ENCODE measurements at regions not wholly inside any gene's neighbourhood (a gene's known extent, or its start where the extent isn't known, plus 50 kb on each side); places are given as distances from the start of the nearest gene placed in this dataset.

- DNase-seq (ENCODE audit: low read depth), result no peak
Observed at GRCh38 chr5:105593011-105593760, 2030.6 kb upstream of the NUDT12 start.

- DNase-seq (ENCODE audit: low read depth), result no peak
Observed at GRCh38 chr5:105587963-105588662, 2025.5 kb upstream of the NUDT12 start.

GRCh38 chr5:105581988-105582690 is 2019.5 kb upstream of the NUDT12 start:
- no peak for DNase-seq (ENCODE audit: low read depth)

GRCh38 chr5:105573575-105573974 is 2011.0 kb upstream of the NUDT12 start:
- no peak for DNase-seq (ENCODE audit: low read depth)

DNA sequence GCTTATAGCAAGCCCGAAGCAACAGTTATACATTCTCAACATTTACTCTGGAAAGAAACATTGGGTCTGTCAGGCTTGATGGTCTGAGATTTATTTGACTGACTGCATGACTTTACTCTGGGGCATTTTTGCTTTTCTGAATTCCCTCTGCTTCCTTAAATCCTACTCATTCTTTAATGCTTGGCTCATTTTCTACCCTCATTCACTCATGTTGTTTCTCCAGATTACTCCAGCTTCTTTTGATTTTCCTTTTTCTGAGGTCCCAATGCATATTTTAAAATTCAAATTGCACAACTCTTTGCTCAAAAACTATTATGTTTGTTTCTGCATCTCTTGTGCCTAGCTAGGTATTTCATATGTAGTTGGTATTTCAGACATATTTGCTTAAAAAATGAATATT is 2002.9 kb upstream of the NUDT12 start:
- no peak for DNase-seq (ENCODE audit: low read depth)

DNA sequence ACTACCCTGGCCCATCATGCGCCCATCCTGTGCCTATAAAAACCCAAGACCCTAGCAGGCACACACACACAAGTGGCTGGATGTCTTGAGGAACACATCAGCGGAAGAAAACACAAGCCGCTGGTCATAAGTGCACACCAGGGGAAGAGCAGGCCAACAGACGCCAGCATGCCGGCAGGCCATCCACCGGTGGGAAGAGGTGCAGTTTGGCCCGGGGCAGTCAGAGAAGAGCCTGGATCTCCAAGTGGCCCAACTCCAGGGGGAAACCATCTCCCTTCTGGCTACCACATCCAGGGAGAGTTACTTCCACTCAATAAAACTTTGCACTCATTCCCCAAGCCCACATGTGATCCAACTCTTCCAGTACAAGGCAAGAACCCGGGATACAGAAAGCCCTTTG is 2001.3 kb upstream of the NUDT12 start:
- DNase-seq (ENCODE audit: low read depth), result no peak

- DNase-seq (ENCODE audit: low read depth), result no peak
Observed at GRCh38 chr5:105554568-105555169, 1992.1 kb upstream of the NUDT12 start.

DNA sequence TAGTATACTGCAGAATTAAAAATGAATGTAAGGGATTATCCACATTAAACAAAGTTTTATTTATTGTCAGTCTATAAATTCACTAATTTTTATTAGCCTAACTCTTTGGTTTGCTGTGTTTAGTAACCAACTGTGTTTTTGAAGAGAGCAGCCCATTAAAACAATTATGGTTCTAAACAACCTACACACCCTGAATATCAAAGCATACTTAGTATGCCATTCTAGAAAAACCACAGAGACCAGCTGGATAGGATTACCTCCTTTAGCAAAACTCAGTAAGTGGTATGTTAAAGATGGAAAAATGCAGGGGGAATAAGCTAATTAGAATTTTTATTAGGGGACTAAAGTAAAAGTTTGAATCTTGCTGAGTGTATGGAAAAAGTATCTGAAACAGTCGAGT is 1981.7 kb upstream of the NUDT12 start:
- DNase-seq (ENCODE audit: low read depth), result no peak

DNA sequence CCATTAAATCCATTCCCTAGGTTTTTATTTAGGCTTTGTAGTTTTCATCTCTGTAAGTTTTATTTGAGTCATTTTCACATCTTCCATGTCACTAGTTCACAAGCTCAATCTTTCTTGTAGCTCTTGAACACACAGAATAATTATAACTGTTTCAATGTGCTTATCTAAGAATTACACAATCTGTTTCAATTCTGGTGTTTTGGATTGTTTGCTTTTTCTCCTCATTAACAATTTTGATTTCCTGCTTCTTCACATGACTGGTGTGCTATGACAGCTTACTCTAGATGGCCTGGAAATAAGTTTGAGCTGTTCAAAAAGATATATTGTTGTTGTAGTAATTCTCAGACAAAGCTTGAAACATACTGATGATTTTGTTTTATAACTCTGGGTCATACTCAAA is 1974.1 kb upstream of the NUDT12 start:
- no peak for DNase-seq (ENCODE audit: low read depth)

GRCh38 chr5:105530716-105531261 is 1968.2 kb upstream of the NUDT12 start:
- no peak for DNase-seq (ENCODE audit: low read depth)

- no peak for DNase-seq (ENCODE audit: low read depth)
Observed at GRCh38 chr5:105529851-105530250, 1967.3 kb upstream of the NUDT12 start.

DNA sequence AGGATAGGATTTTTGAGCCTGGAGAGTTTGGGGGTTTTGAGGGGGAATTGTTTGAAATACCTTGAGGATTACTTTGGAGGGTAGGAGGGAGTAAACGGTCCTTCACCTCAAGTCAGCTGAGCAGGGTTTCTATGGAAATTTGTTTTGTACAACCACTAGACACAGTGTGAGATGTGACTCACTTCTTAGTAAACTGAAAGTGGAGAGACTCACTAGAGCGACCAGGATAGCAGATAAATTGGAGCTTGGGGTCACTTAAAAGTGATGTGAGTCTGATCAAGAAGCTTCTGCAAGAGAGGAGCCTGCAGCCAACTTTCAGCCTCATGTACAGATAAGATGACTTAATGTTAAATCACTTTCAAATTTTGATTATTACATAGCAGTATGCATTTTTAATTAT is 1945.9 kb upstream of the NUDT12 start:
- DNase-seq (ENCODE audit: low read depth), result no peak

DNA sequence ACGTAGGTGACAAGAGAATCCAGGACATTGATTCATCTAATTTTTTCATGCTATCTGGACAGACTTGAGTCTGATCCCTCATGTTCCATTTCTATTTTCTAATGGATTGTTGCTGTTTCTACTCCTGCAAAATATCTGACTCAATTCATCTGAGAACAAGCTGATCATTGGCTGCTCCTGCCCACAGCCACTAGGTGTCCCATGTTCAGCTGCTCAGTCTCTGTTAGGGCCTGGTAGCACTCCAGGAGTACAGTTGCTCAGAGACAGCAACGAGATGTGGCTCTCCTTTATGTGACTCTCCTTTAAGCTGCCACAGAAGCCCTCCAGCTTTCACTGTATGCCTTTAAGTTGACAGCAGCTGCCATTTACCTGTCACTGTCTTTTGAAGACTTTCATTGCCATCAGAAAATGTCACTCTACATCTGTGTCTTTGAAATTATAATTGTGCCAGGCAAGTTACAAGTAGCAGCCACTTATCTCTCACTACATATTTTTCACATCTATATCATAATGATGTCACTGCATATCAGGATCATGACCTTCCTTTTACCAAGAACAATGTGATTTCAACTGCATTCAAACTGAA is 1944.2 kb upstream of the NUDT12 start:
- DNase-seq (ENCODE audit: low read depth), result no peak

DNA sequence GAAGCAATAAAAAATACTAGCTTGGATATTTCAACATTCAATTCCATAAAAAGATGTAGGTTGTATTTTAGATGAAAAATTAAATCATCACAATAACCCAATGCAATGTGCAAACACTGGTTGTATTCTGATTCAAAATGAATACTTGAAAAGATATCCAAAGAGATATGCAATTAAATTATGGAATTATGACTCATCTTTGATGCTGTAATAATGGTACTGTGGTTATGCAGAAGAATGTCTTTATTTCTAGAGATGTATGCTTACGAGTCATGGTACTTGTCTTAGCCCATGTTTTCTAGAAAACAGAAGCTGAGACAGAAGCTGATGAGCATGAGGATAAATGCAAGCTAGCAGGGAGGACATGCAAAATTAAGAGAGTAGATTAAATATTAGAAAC is 1941.4 kb upstream of the NUDT12 start:
- DNase-seq (ENCODE audit: low read depth), result no peak

DNA sequence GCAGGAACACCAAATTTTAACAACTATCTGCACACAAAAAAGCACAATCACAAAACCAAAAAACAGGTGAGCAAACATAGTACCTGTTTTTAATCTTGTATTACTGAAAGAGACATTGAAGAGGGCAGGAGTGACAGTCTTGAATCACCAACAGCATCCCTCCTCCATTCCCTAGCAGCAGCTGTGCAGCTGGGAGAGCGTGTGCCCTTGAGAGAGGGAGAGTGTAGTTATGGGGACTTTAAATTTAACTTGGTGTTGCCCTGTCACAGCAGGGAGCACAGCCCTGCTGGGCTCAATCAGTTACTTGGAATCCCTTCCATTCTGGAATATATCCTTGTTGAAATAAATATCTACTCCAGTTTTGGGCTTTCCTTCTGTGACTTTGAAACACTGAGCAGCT is 1938.7 kb upstream of the NUDT12 start:
- no peak for DNase-seq (ENCODE audit: low read depth)

- DNase-seq (ENCODE audit: low read depth), result no peak
Observed at GRCh38 chr5:105475401-105475800, 1912.8 kb upstream of the NUDT12 start.

- DNase-seq (ENCODE audit: low read depth), result no peak
Observed at GRCh38 chr5:105462377-105462776, 1899.8 kb upstream of the NUDT12 start.

- no peak for DNase-seq (ENCODE audit: low read depth)
Observed at GRCh38 chr5:105460721-105461120, 1898.1 kb upstream of the NUDT12 start.

- DNase-seq (ENCODE audit: low read depth), result no peak
Observed at GRCh38 chr5:105453216-105453807, 1890.7 kb upstream of the NUDT12 start.

DNA sequence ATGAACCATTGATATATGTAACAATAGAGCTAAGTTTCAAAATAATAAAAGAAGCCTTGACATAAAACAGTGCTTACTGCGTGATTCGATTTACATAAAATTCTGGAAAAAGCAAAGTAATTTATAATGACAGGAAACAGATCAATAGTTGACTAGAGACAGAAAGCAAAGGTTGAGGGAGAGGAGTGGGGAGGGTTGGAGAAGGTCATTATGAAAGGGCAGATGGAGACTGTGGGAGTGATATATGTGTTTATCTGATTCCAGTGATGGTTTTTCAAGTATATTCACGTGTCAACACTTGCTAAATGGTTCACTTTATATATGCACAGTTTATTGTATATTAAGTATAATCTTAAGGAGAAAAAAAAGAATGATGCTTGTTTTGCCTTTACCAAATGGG is 1885.7 kb upstream of the NUDT12 start:
- no peak for DNase-seq (ENCODE audit: low read depth)

DNA sequence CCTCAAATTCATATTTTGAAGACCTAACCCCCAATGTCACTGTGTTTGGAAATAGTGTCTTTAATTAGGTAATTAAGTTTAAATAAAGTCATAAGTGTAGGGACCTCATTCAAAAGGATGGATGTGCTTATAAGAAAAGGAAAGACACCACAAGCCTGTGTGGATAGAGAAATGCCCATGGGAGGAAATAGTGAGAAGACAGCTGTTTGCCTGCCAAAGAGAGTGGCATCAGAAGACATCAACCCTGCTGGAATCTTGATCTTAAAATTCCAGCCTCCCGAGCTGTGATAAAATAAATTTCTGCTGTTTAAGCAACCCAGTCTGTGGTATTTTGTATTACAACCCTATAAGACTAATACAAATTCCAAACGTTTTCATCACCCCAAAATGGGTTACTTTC is 1867.9 kb upstream of the NUDT12 start:
- no peak for DNase-seq (ENCODE audit: low read depth)
